ENCODE measurements at regions not wholly inside any gene's neighbourhood (a gene's known extent, or its start where the extent isn't known, plus 50 kb on each side); places are given as distances from the start of the nearest gene placed in this dataset.

DNA sequence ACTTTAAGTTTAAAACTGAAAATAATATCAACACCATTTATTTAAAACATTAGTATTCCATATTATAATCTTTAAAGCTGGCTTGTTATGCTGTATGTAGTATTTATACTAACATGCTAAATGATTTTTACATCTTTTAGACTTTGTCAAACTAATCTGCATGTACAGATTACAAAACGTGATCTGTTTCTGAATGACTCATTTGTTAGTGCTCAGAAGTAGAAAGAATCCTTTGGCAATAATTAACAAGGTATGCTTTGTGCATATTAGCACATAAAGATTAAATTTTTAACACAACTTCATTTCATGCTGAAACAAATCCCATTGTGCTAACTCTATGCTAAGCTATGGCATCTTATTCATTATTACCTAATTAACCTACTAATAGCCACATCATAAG, 242.4 kb downstream of the BARHL2 start:
- no peaks in the 10 kb centered on the region for H3K9me3 ChIP-seq (replicated peaks in 1 of 3)
- no peak overlapping the region for H3K4me3 ChIP-seq
- WGBS, 4 donors, result 21 to 38% (median 30%) methylated on average over 1 of the region's 1 CpG
- no peak for DNase-seq
- H3K27ac ChIP-seq, result no peak overlapping the region
- H3K36me3 ChIP-seq (replicated peaks in 1 of 2), result no peaks in the 10 kb centered on the region
- no peaks in the 10 kb centered on the region for H3K4me1 ChIP-seq (replicated peaks in 1 of 2)
- TF ChIP-seq POLR2A (IDR thresholded peaks at IDR 0.05), result no peak
- TF ChIP-seq, protein P1, sequence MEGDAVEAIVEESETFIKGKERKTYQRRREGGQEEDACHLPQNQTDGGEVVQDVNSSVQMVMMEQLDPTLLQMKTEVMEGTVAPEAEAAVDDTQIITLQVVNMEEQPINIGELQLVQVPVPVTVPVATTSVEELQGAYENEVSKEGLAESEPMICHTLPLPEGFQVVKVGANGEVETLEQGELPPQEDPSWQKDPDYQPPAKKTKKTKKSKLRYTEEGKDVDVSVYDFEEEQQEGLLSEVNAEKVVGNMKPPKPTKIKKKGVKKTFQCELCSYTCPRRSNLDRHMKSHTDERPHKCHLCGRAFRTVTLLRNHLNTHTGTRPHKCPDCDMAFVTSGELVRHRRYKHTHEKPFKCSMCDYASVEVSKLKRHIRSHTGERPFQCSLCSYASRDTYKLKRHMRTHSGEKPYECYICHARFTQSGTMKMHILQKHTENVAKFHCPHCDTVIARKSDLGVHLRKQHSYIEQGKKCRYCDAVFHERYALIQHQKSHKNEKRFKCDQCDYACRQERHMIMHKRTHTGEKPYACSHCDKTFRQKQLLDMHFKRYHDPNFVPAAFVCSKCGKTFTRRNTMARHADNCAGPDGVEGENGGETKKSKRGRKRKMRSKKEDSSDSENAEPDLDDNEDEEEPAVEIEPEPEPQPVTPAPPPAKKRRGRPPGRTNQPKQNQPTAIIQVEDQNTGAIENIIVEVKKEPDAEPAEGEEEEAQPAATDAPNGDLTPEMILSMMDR (IDR thresholded peaks at IDR 0.05), result no peak
- intact Hi-C loops (cut with DNase I), result no loop called here
- H3K27me3 ChIP-seq, result no peaks in the 10 kb centered on the region

- DNase-seq, result no peak
- 62 to 66% (median 65%) methylated on average over 2 of the region's 2 CpGs for WGBS, 4 donors
- no peaks in the 10 kb centered on the region for H3K4me1 ChIP-seq (replicated peaks in 1 of 2)
- H3K9me3 ChIP-seq (replicated peaks in 1 of 3), result no peaks in the 10 kb centered on the region
- no peak overlapping the region for H3K4me3 ChIP-seq
- TF ChIP-seq, protein P1 (IDR thresholded peaks at IDR 0.05), result no peak
- TF ChIP-seq POLR2A (IDR thresholded peaks at IDR 0.05), result no peak
- intact Hi-C loops (cut with DNase I), result no loop called here
- H3K27me3 ChIP-seq, result no peaks in the 10 kb centered on the region
- H3K27ac ChIP-seq, result no peak overlapping the region
- H3K36me3 ChIP-seq (replicated peaks in 1 of 2), result no peaks in the 10 kb centered on the region
Observed at GRCh38 chr1:90474158-90474557, 242.9 kb downstream of the BARHL2 start.

DNA sequence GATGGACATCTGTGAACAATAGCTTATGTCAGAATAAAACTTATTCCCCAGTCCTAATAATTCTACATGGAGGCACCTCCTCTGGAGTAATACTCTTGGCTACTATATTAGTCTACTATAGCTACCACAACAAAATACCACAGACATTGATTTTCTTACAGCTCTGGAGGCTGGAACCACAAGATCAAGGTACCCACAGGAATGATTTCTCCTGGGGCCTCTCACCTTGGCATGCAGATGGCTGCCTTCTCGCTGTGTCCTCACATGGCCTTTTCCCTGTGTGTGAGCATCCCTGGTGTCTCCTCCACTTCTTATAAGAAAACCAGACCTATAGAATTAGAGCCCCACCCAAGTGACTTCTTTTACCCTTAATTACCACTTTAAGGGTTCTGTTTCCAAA, 244.3 kb downstream of the BARHL2 start:
- no peaks in the 10 kb centered on the region for H3K9me3 ChIP-seq (replicated peaks in 1 of 3)
- DNase-seq, result no peak
- no peak overlapping the region for H3K4me3 ChIP-seq
- H3K27ac ChIP-seq, result no peak overlapping the region
- intact Hi-C loops (cut with DNase I), result no loop called here
- 74 to 91% (median 85%) methylated on average over 1 of the region's 1 CpG for WGBS, 4 donors
- no peaks in the 10 kb centered on the region for H3K27me3 ChIP-seq
- H3K4me1 ChIP-seq (replicated peaks in 1 of 2), result no peaks in the 10 kb centered on the region
- no peaks in the 10 kb centered on the region for H3K36me3 ChIP-seq (replicated peaks in 1 of 2)
- TF ChIP-seq, protein P1 (IDR thresholded peaks at IDR 0.05), result no peak
- no peak for TF ChIP-seq POLR2A (IDR thresholded peaks at IDR 0.05)

- no peak for DNase-seq
- intact Hi-C loops (cut with DNase I), result no loop called here
- 85 to 88% (median 87%) methylated on average over 2 of the region's 2 CpGs for WGBS, 4 donors
Observed at GRCh38 chr1:90459570-90459969, 257.5 kb downstream of the BARHL2 start.

More at GRCh38 chr1:90459570-90459969, 257.5 kb downstream of the BARHL2 start:
- Histone ChIP-seq H3K27ac (no peak overlapping the region), H3K4me1 (replicated peaks in 1 of 2) (no peaks in the 10 kb centered on the region), H3K9me3 (replicated peaks in 1 of 3) (no peaks in the 10 kb centered on the region), H3K4me3 (no peak overlapping the region), H3K27me3 (peaks cover 3% of the 10 kb centered on the region), H3K36me3 (replicated peaks in 1 of 2) (no peaks in the 10 kb centered on the region)
- TF ChIP-seq POLR2A (IDR thresholded peaks at IDR 0.05), result no peak
- TF ChIP-seq, protein P1 (IDR thresholded peaks at IDR 0.05), result no peak

Data from adrenal gland (tissue), 9 donors.